Heart left ventricle (tissue), 16 donors: ENCODE measurements at regions not wholly inside any gene's neighbourhood (a gene's known extent, or its start where the extent isn't known, plus 50 kb on each side); places are given as distances from the start of the nearest gene placed in this dataset.
"Not testable (repeated sequence)": the region's sequence is repeated elsewhere in the genome, so short reads cannot be mapped to it uniquely, and the experiment has no call there.

Experiments used
- ATAC-seq, 4 donors: fragments of 200-7000 bp; cut with Tn5 transposase; one replicate each; pipeline ENCODE4 v1.9.1; 2020 to 2022; ENCODE audit warnings: moderate library complexity in 4 of 4, mild to moderate bottlenecking in 3 of 4, moderate number of reproducible peaks in 1 of 4
- DNase-seq, 5 donors: peaks; one replicate each; pipeline ENCODE4 v3.0.0-alpha.2; 2020
- H3K27ac ChIP-seq, 12 donors: fragments of 200-600 bp; sonication (generic) in 4 of 12; one replicate each; pipeline versions ENCODE4 v1.5.0 to v1.8.0; 2016 to 2022; ENCODE audit warnings: mild to moderate bottlenecking in 2 of 12
- H3K27me3 ChIP-seq, 9 donors: fragments of 200-600 bp; sonication (generic) in 2 of 9; one replicate each; pipeline versions ENCODE4 v1.5.1 to v1.8.0; 2016 to 2022; ENCODE audit warnings: mild to moderate bottlenecking in 3 of 9
- H3K36me3 ChIP-seq, 9 donors: fragments of 200-600 bp; sonication (generic) in 2 of 9; one replicate each; pipeline versions ENCODE4 v1.5.0 to v1.8.0; 2018 to 2022; ENCODE audit warnings: mild to moderate bottlenecking in 2 of 9
- H3K4me1 ChIP-seq, 12 donors: fragments of 200-600 bp; sonication (generic) in 4 of 12; one replicate each; pipeline versions ENCODE4 v1.5.0 to v1.8.0; 2016 to 2022; ENCODE audit warnings: mild to moderate bottlenecking in 3 of 12
- H3K4me3 ChIP-seq, 12 donors: fragments of 200-600 bp; sonication (generic) in 4 of 12; one replicate each; pipeline versions ENCODE4 v1.5.0 to v1.8.0; 2017 to 2022; ENCODE audit warnings: mild to moderate bottlenecking in 9 of 12, moderate library complexity in 4 of 12
- H3K9me3 ChIP-seq, 12 donors: fragments of 200-600 bp; sonication (generic) in 4 of 12; one replicate each; pipeline versions ENCODE4 v1.5.0 to v1.8.0; 2016 to 2022; ENCODE audit warnings: mild to moderate bottlenecking in 1 of 12
- CTCF ChIP-seq, 12 donors: fragments of 200-600 bp; sonication (generic) in 4 of 12; IDR thresholded peaks; one replicate each; pipeline versions ENCODE4 v1.5.0 to v1.8.0; 2018 to 2022; ENCODE audit warnings: antibody characterized with exemption in 12 of 12, mild to moderate bottlenecking in 5 of 12
- POLR2A ChIP-seq, 2 donors: fragments of 450-650 bp; IDR thresholded peaks; one replicate each; pipeline ENCODE4 v1.6.1; 2017; ENCODE audit warnings: antibody characterized with exemption in 2 of 2, mild to moderate bottlenecking in 2 of 2, moderate library complexity in 2 of 2
- WGBS, 4 donors: extraction: QIAGEN DNeasy Blood & Tissue Kit in 2 of 4; methylation state at CpG; one replicate each; pipeline versions ENCODE4 v1.1.5 to v1.1.7; 2013 to 2018; 5-methylcytosine and 5-hydroxymethylcytosine counted together
- intact Hi-C, 10 donors: fragments of 100-400 bp; cut with DNase I; formaldehyde crosslinking; loops; one replicate each; pipeline versions ENCODE4 v1.11.1 to v1.14.2; 2022
- donor health status: ischemic (EF 13 %, LVEDD 7.1; RV severe dilation, severe dysfunction).
- donor health status: healthy with polysubstance abuse.
- donor health status: DM: no; HTN: yes; CAD: no.
- donor health status: DM: no; HTN: no; CAD: no.
- donor health status: ischemic (EF 25% LVEDD 6.9; RV normal size, moderate dysfunction).
- donor health status: ischemic (EF 25% LVEDD 5.7; RV mildly dilated, moderate dysfunction).
- donor health status: healthy.
- donor health status: DM: yes; HTN: yes; CAD: no.
- donor health status: ischemic (EF 35%, LVEDD 5.7; RV mildly dilated, moderate dysfunction).
- donor health status: nonischemic (EF 11% LVEDD 7.7; RV severe dilation, severe dysfunction).
- donor health status: DM: yes; HTN: yes; CAD: no.
- donor health status: PGD.
- donor health status: ischemic (EF 29% LVEDD 5.4; RV normal size, mild dysfunction).
- donor health status: nonischemic (EF 23%, LVEDD 6.1; RV moderate dilation, normal function).

GRCh38 chr2:129803871-129804270 lies 175.6 kb upstream of the RAB6C start:
- no peaks in the 10 kb centered on the region for H3K9me3 ChIP-seq
- no peaks in the 10 kb centered on the region for H3K36me3 ChIP-seq
- no peak for ATAC-seq
- peaks cover 0 to 23% (median 3%) of the 10 kb centered on the region in 9 donors for H3K27me3 ChIP-seq
- 89 to 93% (median 89%) methylated on average over 3 of the region's 3 CpGs for WGBS, 4 donors
- DNase-seq, result no peak
- H3K4me3 ChIP-seq, result no peak overlapping the region
- no peak for TF ChIP-seq POLR2A (IDR thresholded peaks at IDR 0.05)
- TF ChIP-seq CTCF (IDR thresholded peaks at IDR 0.05), result no peak
- no peaks in the 10 kb centered on the region for H3K4me1 ChIP-seq
- no peak overlapping the region for H3K27ac ChIP-seq
- intact Hi-C loops, result no loop called here

- no peaks in the 10 kb centered on the region for H3K36me3 ChIP-seq
- intact Hi-C loops, result no loop called here
- WGBS, 4 donors, result 42 to 56% (median 47%) methylated on average over 11 of the region's 11 CpGs
- DNase-seq (no peak), ATAC-seq (no peak)
- H3K27ac ChIP-seq, result no peak overlapping the region
- peaks cover 0 to 37% (median 3%) of the 10 kb centered on the region in 9 donors for H3K27me3 ChIP-seq
- no peak overlapping the region for H3K4me3 ChIP-seq
- no peaks in the 10 kb centered on the region for H3K9me3 ChIP-seq
- TF ChIP-seq POLR2A (IDR thresholded peaks at IDR 0.05) (no peak), CTCF (IDR thresholded peaks at IDR 0.05) (no peak)
- no peaks in the 10 kb centered on the region for H3K4me1 ChIP-seq
Observed at GRCh38 chr2:129805899-129806298, 173.6 kb upstream of the RAB6C start.

GRCh38 chr2:129806317-129806716 lies 173.1 kb upstream of the RAB6C start:
- intact Hi-C loops, result no loop called here
- H3K36me3 ChIP-seq, result no peaks in the 10 kb centered on the region
- 47 to 59% (median 58%) methylated on average over 8 of the region's 8 CpGs for WGBS, 4 donors
- H3K27me3 ChIP-seq, result peaks cover 0 to 41% (median 3%) of the 10 kb centered on the region in 9 donors
- no peak overlapping the region for H3K4me3 ChIP-seq
- no peak overlapping the region for H3K27ac ChIP-seq
- TF ChIP-seq CTCF (IDR thresholded peaks at IDR 0.05) (no peak), POLR2A (IDR thresholded peaks at IDR 0.05) (no peak)
- DNase-seq, result no peak
- H3K9me3 ChIP-seq, result no peaks in the 10 kb centered on the region
- H3K4me1 ChIP-seq, result no peaks in the 10 kb centered on the region
- no peak for ATAC-seq

- Histone ChIP-seq H3K27me3 (peaks cover 0 to 45% (median 3%) of the 10 kb centered on the region in 9 donors), H3K9me3 (no peaks in the 10 kb centered on the region), H3K4me1 (no peaks in the 10 kb centered on the region), H3K4me3 (no peak overlapping the region), H3K36me3 (no peaks in the 10 kb centered on the region), H3K27ac (no peak overlapping the region)
- TF ChIP-seq CTCF (IDR thresholded peaks at IDR 0.05) (no peak), POLR2A (IDR thresholded peaks at IDR 0.05) (no peak)
- WGBS, 4 donors, result 35 to 45% (median 39%) methylated on average over 7 of the region's 7 CpGs
- no peak for ATAC-seq
- intact Hi-C loops, result no loop called here
- no peak for DNase-seq
Observed at GRCh38 chr2:129806990-129807389, 172.5 kb upstream of the RAB6C start.

GRCh38 chr2:129807642-129808338 lies 171.7 kb upstream of the RAB6C start:
- peaks cover 0 to 46% (median 3%) of the 10 kb centered on the region in 9 donors for H3K27me3 ChIP-seq
- H3K27ac ChIP-seq, intact Hi-C loops, ATAC-seq, DNase-seq, H3K36me3 ChIP-seq, H3K9me3 ChIP-seq, H3K4me1 ChIP-seq, H3K4me3 ChIP-seq: not testable (repeated sequence)
- WGBS, 4 donors, result 71 to 81% (median 77%) methylated on average over 21 to 22 of the region's 22 CpGs
